ENCODE measurements at regions not wholly inside any gene's neighbourhood (a gene's known extent, or its start where the extent isn't known, plus 50 kb on each side); places are given as distances from the start of the nearest gene placed in this dataset.

GRCh38 chr2:37831081-37831780, 93.9 kb upstream of the RMDN2 start (continued):
- TF ChIP-seq, protein P1, sequence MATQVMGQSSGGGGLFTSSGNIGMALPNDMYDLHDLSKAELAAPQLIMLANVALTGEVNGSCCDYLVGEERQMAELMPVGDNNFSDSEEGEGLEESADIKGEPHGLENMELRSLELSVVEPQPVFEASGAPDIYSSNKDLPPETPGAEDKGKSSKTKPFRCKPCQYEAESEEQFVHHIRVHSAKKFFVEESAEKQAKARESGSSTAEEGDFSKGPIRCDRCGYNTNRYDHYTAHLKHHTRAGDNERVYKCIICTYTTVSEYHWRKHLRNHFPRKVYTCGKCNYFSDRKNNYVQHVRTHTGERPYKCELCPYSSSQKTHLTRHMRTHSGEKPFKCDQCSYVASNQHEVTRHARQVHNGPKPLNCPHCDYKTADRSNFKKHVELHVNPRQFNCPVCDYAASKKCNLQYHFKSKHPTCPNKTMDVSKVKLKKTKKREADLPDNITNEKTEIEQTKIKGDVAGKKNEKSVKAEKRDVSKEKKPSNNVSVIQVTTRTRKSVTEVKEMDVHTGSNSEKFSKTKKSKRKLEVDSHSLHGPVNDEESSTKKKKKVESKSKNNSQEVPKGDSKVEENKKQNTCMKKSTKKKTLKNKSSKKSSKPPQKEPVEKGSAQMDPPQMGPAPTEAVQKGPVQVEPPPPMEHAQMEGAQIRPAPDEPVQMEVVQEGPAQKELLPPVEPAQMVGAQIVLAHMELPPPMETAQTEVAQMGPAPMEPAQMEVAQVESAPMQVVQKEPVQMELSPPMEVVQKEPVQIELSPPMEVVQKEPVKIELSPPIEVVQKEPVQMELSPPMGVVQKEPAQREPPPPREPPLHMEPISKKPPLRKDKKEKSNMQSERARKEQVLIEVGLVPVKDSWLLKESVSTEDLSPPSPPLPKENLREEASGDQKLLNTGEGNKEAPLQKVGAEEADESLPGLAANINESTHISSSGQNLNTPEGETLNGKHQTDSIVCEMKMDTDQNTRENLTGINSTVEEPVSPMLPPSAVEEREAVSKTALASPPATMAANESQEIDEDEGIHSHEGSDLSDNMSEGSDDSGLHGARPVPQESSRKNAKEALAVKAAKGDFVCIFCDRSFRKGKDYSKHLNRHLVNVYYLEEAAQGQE (IDR thresholded peaks at IDR 0.05; ENCODE audit: low read depth) = no peak
- TF ChIP-seq ZFX (IDR thresholded peaks at IDR 0.05) (no peak), EZH2 (IDR thresholded peaks at IDR 0.05) (no peak), POLR2A (IDR thresholded peaks at IDR 0.05; ENCODE audit: borderline replicate concordance, extremely low read depth, insufficient read depth, insufficient read length) (no peak), ZBTB33 (IDR thresholded peaks at IDR 0.05; ENCODE audit: extremely low read depth, insufficient replicate concordance, low read length) (no peak), ELF1 (IDR thresholded peaks at IDR 0.05; ENCODE audit: borderline replicate concordance, low read depth) (no peak), MAX (IDR thresholded peaks at IDR 0.05) (no peak), POLR2AphosphoS5 (IDR thresholded peaks at IDR 0.05; ENCODE audit: low read depth, low read length) (no peak), JUND (IDR thresholded peaks at IDR 0.05) (no peak), RAD21 (IDR thresholded peaks at IDR 0.05; ENCODE audit: low read depth) (no peak)

All from HCT116 (cell line).